ENCODE measurements at regions not wholly inside any gene's neighbourhood (a gene's known extent, or its start where the extent isn't known, plus 50 kb on each side); places are given as distances from the start of the nearest gene placed in this dataset.

DNA sequence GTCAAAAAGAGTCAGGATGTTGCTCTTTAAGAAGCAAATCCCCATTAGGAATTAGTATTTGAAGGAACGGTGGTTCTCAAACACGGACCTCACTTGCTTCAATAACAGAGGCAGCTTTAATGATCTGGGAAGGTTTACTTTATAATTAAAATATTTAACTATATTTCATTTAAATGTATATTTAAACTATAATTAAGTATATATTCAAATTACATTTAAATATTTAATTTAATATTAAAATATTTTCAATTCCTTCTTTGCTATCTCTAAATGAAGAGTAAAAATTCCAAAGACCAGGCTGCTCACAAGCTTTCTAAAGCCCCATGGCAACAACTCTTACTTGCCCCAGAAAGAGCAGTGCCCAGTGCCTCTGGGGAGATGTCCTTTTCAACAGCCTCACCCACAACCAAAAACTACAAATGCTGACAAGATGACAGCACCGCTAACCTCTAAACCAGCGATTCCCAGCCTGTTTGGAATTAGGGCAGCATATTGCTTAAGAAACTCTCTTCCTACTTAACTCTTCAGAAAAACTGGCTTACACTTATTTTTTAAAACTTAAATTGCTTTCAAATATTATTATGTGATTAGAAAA is 62.9 kb upstream of the POU3F3 start:
- no peak for DNase-seq (ENCODE audit: low read depth)

GRCh38 chr2:104793966-104794365 is 59.9 kb upstream of the POU3F3 start:
- no peak for DNase-seq (ENCODE audit: low read depth)

GRCh38 chr2:104794441-104794840 is 59.5 kb upstream of the POU3F3 start:
- no peak for DNase-seq (ENCODE audit: low read depth)
